PC-9 (cell line): ENCODE measurements at regions not wholly inside any gene's neighbourhood (a gene's known extent, or its start where the extent isn't known, plus 50 kb on each side); places are given as distances from the start of the nearest gene placed in this dataset.

Experiments
- EZH2 ChIP-seq: fragments of 200-600 bp; sonication (generic); IDR thresholded peaks from 2 replicates; pipeline ENCODE4 v1.8.0; 2017; ENCODE audit warnings: antibody characterized with exemption, low read depth
- TF ChIP-seq, protein P1 (sequence below): fragments of 200-600 bp; sonication (generic); conservative IDR thresholded peaks from 2 replicates; pipeline ENCODE4 v1.6.1; 2017; ENCODE audit warnings: mixed run types, antibody characterized with exemption, mild to moderate bottlenecking, moderate library complexity

GRCh38 chr13:54445453-54445852, 1416.8 kb downstream of the OLFM4 start:
- TF ChIP-seq, protein P1, sequence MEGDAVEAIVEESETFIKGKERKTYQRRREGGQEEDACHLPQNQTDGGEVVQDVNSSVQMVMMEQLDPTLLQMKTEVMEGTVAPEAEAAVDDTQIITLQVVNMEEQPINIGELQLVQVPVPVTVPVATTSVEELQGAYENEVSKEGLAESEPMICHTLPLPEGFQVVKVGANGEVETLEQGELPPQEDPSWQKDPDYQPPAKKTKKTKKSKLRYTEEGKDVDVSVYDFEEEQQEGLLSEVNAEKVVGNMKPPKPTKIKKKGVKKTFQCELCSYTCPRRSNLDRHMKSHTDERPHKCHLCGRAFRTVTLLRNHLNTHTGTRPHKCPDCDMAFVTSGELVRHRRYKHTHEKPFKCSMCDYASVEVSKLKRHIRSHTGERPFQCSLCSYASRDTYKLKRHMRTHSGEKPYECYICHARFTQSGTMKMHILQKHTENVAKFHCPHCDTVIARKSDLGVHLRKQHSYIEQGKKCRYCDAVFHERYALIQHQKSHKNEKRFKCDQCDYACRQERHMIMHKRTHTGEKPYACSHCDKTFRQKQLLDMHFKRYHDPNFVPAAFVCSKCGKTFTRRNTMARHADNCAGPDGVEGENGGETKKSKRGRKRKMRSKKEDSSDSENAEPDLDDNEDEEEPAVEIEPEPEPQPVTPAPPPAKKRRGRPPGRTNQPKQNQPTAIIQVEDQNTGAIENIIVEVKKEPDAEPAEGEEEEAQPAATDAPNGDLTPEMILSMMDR = no peak
- no peak for TF ChIP-seq EZH2
